Brain microvascular endothelial cell (primary cell): ENCODE measurements at regions not wholly inside any gene's neighbourhood (a gene's known extent, or its start where the extent isn't known, plus 50 kb on each side); places are given as distances from the start of the nearest gene placed in this dataset.
"Not testable (repeated sequence)": the region's sequence is repeated elsewhere in the genome, so short reads cannot be mapped to it uniquely, and the experiment has no call there.

Source experiments
- DNase-seq: peaks from one replicate; pipeline ENCODE4 v3.0.0-alpha.2; 2020
- H3K27ac ChIP-seq: fragments of 250-450 bp; sonication (Bioruptor Pico); 2 replicates; pipeline ENCODE4 v1.5.1; 2020; ENCODE audit warnings: mild to moderate bottlenecking, moderate library complexity
- H3K27me3 ChIP-seq: fragments of 250-450 bp; sonication (Bioruptor Pico); replicated peaks from 2 replicates; pipeline ENCODE4 v1.5.1; 2020; ENCODE audit warnings: mild to moderate bottlenecking
- H3K36me3 ChIP-seq: fragments of 250-450 bp; sonication (Bioruptor Pico); replicated peaks from 2 replicates; pipeline ENCODE4 v1.5.1; 2020; ENCODE audit warnings: mild to moderate bottlenecking
- H3K4me3 ChIP-seq: 2 replicates; pipeline ENCODE4 v1.5.1; 2011; ENCODE audit warnings: low read depth, mild to moderate bottlenecking, control low read depth, low read length, moderate library complexity
- CTCF ChIP-seq: IDR thresholded peaks from 2 replicates; pipeline ENCODE4 v1.5.1; 2011; ENCODE audit warnings: low read depth, mild to moderate bottlenecking, moderate library complexity, low read length, control low read depth, inconsistent platforms; ENCODE audit errors: missing control alignments
- in situ Hi-C: cut with HindIII; loops from 2 replicates; pipeline ENCODE4 v1.10.0; 2017; ENCODE audit warnings: low sequenced_read_pairs, low pct_ligation_motif_present

DNA sequence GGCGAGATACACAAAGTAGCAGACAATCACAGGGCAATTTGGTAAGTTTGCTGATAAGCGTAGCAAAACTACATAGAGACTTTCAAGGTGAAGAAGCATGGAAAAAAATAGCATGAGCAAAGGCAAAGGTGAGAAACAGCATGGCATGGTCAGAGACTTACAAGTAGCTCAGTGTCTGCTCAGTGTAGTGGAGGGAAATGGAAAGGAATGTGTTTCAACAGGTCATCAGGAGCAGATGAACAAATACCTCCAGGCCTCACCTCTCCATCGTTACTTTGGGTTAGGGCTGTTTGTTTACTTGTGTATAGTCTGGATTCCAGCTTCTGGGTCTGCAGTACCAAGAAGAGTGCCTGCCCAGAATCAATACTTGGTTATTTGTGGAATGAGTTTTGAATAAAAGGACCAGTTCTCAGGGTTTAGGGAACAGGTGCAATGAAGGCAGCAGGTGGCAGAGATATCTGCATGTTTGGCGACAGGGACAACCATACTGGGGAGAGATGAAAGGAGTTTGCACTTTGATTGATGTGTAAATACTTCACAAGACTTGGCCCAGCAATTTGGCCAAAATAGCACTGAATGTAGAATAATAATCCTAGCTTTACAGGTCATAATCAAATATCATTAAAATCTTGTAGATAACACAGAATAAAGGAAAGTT is 97.0 kb upstream of the FGGY start:
- Histone ChIP-seq H3K36me3 (no peaks in the 10 kb centered on the region), H3K27me3 (no peaks in the 10 kb centered on the region), H3K4me3 (no peak overlapping the region), H3K27ac (no peak overlapping the region)
- DNase-seq: no peak
- in situ Hi-C loops: no loop called here
- TF ChIP-seq CTCF: no peak

GRCh38 chr1:59201341-59201740 is 95.6 kb upstream of the FGGY start:
- no peak for TF ChIP-seq CTCF
- no peak overlapping the region for H3K4me3 ChIP-seq
- H3K27me3 ChIP-seq: no peaks in the 10 kb centered on the region
- H3K27ac ChIP-seq: no peak overlapping the region
- in situ Hi-C loops: no loop called here
- no peak for DNase-seq
- no peaks in the 10 kb centered on the region for H3K36me3 ChIP-seq

GRCh38 chr1:59202455-59202854 is 94.4 kb upstream of the FGGY start:
- in situ Hi-C loops: no loop called here
- no peak for TF ChIP-seq CTCF
- Histone ChIP-seq H3K4me3 (no peak overlapping the region), H3K27ac (no peak overlapping the region), H3K36me3 (no peaks in the 10 kb centered on the region), H3K27me3 (no peaks in the 10 kb centered on the region)
- DNase-seq: no peak

GRCh38 chr1:59204001-59204400 is 92.9 kb upstream of the FGGY start:
- in situ Hi-C loops: no loop called here
- Histone ChIP-seq H3K27me3 (no peaks in the 10 kb centered on the region), H3K4me3 (no peak overlapping the region), H3K27ac (no peak overlapping the region), H3K36me3 (no peaks in the 10 kb centered on the region)
- DNase-seq: no peak
- no peak for TF ChIP-seq CTCF

GRCh38 chr1:59206616-59207015 is 90.3 kb upstream of the FGGY start:
- in situ Hi-C loops, H3K4me3 ChIP-seq: not testable (repeated sequence)

GRCh38 chr1:59210430-59210829 is 86.5 kb upstream of the FGGY start:
- H3K27ac ChIP-seq, H3K27me3 ChIP-seq, in situ Hi-C loops, H3K4me3 ChIP-seq, H3K36me3 ChIP-seq, DNase-seq: not testable (repeated sequence)

More at GRCh38 chr1:59206616-59207015, 90.3 kb upstream of the FGGY start:
- not testable (repeated sequence) for H3K36me3 ChIP-seq, H3K27me3 ChIP-seq, DNase-seq, H3K27ac ChIP-seq

DNA sequence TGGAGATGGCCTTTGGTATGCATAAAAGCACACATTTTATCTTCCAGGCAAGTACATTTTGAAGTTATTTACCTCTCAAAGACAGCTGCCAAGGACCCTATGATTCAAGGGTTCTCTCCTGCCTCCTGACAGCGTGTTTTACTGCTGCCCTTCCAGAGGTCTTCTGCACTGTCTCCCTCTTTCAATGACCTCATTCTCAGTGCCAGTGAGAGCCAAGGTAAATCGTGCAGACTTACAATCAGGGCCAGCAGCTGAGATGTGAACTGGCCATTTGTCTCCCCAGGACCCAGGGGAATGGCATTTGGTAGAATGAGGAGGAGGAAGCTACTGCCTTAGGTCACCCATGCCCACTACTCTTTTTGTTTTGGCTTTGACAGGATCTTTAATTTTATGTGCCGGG is 84.2 kb upstream of the FGGY start:
- no peak for DNase-seq
- Histone ChIP-seq H3K27me3 (no peaks in the 10 kb centered on the region), H3K4me3 (no peak overlapping the region), H3K27ac (no peak overlapping the region), H3K36me3 (no peaks in the 10 kb centered on the region)
- in situ Hi-C loops: no loop called here
- no peak for TF ChIP-seq CTCF
